Neural cell (in vitro differentiated cells): ENCODE measurements at regions not wholly inside any gene's neighbourhood (a gene's known extent, or its start where the extent isn't known, plus 50 kb on each side); places are given as distances from the start of the nearest gene placed in this dataset.

Experiments used
- H2AFZ ChIP-seq: fragments of 200-600, 300-800 bp; sonication (generic), shearing (Covaris generic); 2 replicates; pipeline ENCODE4 v1.6.0; 2014; ENCODE audit warnings: low read depth, mild to moderate bottlenecking, antibody characterized with exemption, low read length, moderate library complexity
- H3F3A ChIP-seq: fragments of 200-600 bp; shearing (Covaris generic); 2 replicates; pipeline ENCODE4 v1.6.1; 2016; ENCODE audit warnings: mild to moderate bottlenecking, moderate library complexity, mixed read lengths, antibody characterized with exemption, low read length; ENCODE audit not compliant: insufficient read depth, poor library complexity, severe bottlenecking
- H3K27ac ChIP-seq: fragments of 200-600, 300-800 bp; sonication (generic), shearing (Covaris generic); 2 replicates; pipeline ENCODE4 v1.5.1; 2014; ENCODE audit warnings: mild to moderate bottlenecking, low read length, moderate library complexity
- H3K27me3 ChIP-seq: fragments of 300-800, 200-600 bp; sonication (generic), shearing (Covaris generic); 2 replicates; pipeline ENCODE4 v1.6.0; 2014; ENCODE audit warnings: mild to moderate bottlenecking, low read depth, low read length, moderate library complexity; ENCODE audit not compliant: insufficient read depth
- H3K36me3 ChIP-seq: fragments of 300-800, 200-600 bp; sonication (generic), shearing (Covaris generic); 2 replicates; pipeline ENCODE4 v1.5.1; 2014; ENCODE audit warnings: mild to moderate bottlenecking, antibody characterized with exemption, low read length, moderate library complexity; ENCODE audit not compliant: insufficient read depth
- H3K4me2 ChIP-seq: fragments of 300-800, 200-600 bp; sonication (generic), shearing (Covaris generic); 2 replicates; pipeline ENCODE4 v1.6.0; 2014; ENCODE audit warnings: mild to moderate bottlenecking, low read length
- H3K4me3 ChIP-seq: fragments of 300-800, 200-600 bp; sonication (generic), shearing (Covaris generic); 2 replicates; pipeline ENCODE4 v1.5.1; 2014; ENCODE audit warnings: mild to moderate bottlenecking, low read length, moderate library complexity
- H3K79me2 ChIP-seq: fragments of 200-600 bp; shearing (Covaris generic); replicated peaks from 2 replicates; pipeline ENCODE4 v1.6.0; 2014; ENCODE audit warnings: mild to moderate bottlenecking, low read length, moderate library complexity; ENCODE audit not compliant: insufficient read depth
- H3K9ac ChIP-seq: fragments of 300-800, 200-600 bp; sonication (generic), shearing (Covaris generic); 2 replicates; pipeline ENCODE4 v1.6.1; 2016; ENCODE audit warnings: mild to moderate bottlenecking, low read length, mixed read lengths
- H3K9me2 ChIP-seq: fragments of 200-600 bp; shearing (Covaris generic); 2 replicates; pipeline ENCODE4 v1.6.1; 2016; ENCODE audit warnings: mild to moderate bottlenecking, low read length, mixed read lengths; ENCODE audit not compliant: insufficient read depth
- H3K9me3 ChIP-seq: fragments of 200-600, 300-800 bp; sonication (generic), shearing (Covaris generic); 2 replicates; pipeline ENCODE4 v1.6.1; 2016; ENCODE audit warnings: mild to moderate bottlenecking, mixed run types, low read length, moderate library complexity, mixed read lengths
- H4K20me1 ChIP-seq: fragments of 200-600 bp; shearing (Covaris generic); 2 replicates; pipeline ENCODE4 v1.6.1; 2016; ENCODE audit warnings: mild to moderate bottlenecking, mixed run types; ENCODE audit not compliant: insufficient read depth
- EP300 ChIP-seq: fragments of 450-650 bp; conservative IDR thresholded peaks from 2 replicates; pipeline ENCODE4 v1.6.1; 2014; ENCODE audit warnings: antibody characterized with exemption, mild to moderate bottlenecking, moderate library complexity; ENCODE audit not compliant: poor library complexity, severe bottlenecking
- EZH2 ChIP-seq: fragments of 200-600, 300-800 bp; shearing (Covaris generic), sonication (generic); IDR thresholded peaks from 2 replicates; pipeline ENCODE4 v1.6.1; 2014; ENCODE audit warnings: antibody characterized with exemption, low read length, borderline replicate concordance, mild to moderate bottlenecking; ENCODE audit not compliant: insufficient read depth, poor library complexity, severe bottlenecking
- MXI1 ChIP-seq: fragments of 450-650 bp; conservative IDR thresholded peaks from 2 replicates; pipeline ENCODE4 v1.6.1; 2014; ENCODE audit warnings: antibody characterized with exemption, mild to moderate bottlenecking; ENCODE audit not compliant: poor library complexity, severe bottlenecking
- POLR2AphosphoS5 ChIP-seq: IDR thresholded peaks from 2 replicates; pipeline ENCODE4 v1.6.1; 2012
- RAD21 ChIP-seq: fragments of 450-650 bp; conservative IDR thresholded peaks from 2 replicates; pipeline ENCODE4 v1.6.1; 2014; ENCODE audit warnings: antibody characterized with exemption, mild to moderate bottlenecking, moderate library complexity
- SMC3 ChIP-seq: fragments of 450-650 bp; conservative IDR thresholded peaks from 2 replicates; pipeline ENCODE4 v1.6.1; 2014; ENCODE audit warnings: antibody characterized with exemption, mild to moderate bottlenecking, moderate library complexity; ENCODE audit not compliant: poor library complexity
- TAF1 ChIP-seq: IDR thresholded peaks from 2 replicates; pipeline ENCODE4 v1.6.1; 2012; ENCODE audit warnings: low read depth
- TF ChIP-seq, protein P1 (sequence below): fragments of 450-650 bp; IDR thresholded peaks from 2 replicates; pipeline ENCODE4 v1.5.1; 2014; ENCODE audit warnings: antibody characterized with exemption, mild to moderate bottlenecking, moderate library complexity; ENCODE audit not compliant: poor library complexity, severe bottlenecking
- TF ChIP-seq, protein P2 (sequence below): IDR thresholded peaks from 2 replicates; pipeline ENCODE4 v1.6.1; 2012; ENCODE audit warnings: borderline replicate concordance

DNA sequence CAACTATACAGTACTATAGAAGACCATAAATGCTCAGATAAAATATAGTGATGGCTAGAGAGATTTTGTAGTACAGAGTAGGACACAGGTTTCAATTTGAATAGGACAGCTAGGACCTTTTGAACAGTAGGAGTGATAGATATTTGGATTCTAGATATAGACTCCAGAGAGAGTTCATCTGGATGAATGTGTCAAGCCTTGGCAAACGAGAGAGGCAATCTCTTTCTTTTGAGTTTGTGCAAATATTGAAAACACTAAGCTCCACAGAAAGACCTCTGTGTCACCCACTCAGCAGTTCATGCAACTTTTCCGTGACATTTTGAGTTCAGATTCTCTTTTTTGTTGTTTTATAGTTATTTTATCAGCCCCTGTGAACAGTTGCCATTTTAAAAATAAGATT is 834.3 kb upstream of the COBL start:
- Histone ChIP-seq H3K79me2 (no peaks in the 10 kb centered on the region), H3F3A (no peaks in the 10 kb centered on the region), H2AFZ (no peak overlapping the region), H3K4me2 (no peak overlapping the region), H3K36me3 (no peaks in the 10 kb centered on the region), H3K9ac (no peak overlapping the region), H3K9me2 (no peaks in the 10 kb centered on the region), H3K4me3 (no peak overlapping the region), H3K27me3 (no peaks in the 10 kb centered on the region), H3K9me3 (no peaks in the 10 kb centered on the region), H4K20me1 (no peaks in the 10 kb centered on the region), H3K27ac (no peak overlapping the region)
- TF ChIP-seq EP300 (no peak), RAD21 (no peak), SMC3 (no peak), TAF1 (no peak), EZH2 (no peak), MXI1 (no peak), POLR2AphosphoS5 (no peak)
- TF ChIP-seq, protein P1, sequence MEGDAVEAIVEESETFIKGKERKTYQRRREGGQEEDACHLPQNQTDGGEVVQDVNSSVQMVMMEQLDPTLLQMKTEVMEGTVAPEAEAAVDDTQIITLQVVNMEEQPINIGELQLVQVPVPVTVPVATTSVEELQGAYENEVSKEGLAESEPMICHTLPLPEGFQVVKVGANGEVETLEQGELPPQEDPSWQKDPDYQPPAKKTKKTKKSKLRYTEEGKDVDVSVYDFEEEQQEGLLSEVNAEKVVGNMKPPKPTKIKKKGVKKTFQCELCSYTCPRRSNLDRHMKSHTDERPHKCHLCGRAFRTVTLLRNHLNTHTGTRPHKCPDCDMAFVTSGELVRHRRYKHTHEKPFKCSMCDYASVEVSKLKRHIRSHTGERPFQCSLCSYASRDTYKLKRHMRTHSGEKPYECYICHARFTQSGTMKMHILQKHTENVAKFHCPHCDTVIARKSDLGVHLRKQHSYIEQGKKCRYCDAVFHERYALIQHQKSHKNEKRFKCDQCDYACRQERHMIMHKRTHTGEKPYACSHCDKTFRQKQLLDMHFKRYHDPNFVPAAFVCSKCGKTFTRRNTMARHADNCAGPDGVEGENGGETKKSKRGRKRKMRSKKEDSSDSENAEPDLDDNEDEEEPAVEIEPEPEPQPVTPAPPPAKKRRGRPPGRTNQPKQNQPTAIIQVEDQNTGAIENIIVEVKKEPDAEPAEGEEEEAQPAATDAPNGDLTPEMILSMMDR: no peak
- TF ChIP-seq, protein P2, sequence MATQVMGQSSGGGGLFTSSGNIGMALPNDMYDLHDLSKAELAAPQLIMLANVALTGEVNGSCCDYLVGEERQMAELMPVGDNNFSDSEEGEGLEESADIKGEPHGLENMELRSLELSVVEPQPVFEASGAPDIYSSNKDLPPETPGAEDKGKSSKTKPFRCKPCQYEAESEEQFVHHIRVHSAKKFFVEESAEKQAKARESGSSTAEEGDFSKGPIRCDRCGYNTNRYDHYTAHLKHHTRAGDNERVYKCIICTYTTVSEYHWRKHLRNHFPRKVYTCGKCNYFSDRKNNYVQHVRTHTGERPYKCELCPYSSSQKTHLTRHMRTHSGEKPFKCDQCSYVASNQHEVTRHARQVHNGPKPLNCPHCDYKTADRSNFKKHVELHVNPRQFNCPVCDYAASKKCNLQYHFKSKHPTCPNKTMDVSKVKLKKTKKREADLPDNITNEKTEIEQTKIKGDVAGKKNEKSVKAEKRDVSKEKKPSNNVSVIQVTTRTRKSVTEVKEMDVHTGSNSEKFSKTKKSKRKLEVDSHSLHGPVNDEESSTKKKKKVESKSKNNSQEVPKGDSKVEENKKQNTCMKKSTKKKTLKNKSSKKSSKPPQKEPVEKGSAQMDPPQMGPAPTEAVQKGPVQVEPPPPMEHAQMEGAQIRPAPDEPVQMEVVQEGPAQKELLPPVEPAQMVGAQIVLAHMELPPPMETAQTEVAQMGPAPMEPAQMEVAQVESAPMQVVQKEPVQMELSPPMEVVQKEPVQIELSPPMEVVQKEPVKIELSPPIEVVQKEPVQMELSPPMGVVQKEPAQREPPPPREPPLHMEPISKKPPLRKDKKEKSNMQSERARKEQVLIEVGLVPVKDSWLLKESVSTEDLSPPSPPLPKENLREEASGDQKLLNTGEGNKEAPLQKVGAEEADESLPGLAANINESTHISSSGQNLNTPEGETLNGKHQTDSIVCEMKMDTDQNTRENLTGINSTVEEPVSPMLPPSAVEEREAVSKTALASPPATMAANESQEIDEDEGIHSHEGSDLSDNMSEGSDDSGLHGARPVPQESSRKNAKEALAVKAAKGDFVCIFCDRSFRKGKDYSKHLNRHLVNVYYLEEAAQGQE: no peak

DNA sequence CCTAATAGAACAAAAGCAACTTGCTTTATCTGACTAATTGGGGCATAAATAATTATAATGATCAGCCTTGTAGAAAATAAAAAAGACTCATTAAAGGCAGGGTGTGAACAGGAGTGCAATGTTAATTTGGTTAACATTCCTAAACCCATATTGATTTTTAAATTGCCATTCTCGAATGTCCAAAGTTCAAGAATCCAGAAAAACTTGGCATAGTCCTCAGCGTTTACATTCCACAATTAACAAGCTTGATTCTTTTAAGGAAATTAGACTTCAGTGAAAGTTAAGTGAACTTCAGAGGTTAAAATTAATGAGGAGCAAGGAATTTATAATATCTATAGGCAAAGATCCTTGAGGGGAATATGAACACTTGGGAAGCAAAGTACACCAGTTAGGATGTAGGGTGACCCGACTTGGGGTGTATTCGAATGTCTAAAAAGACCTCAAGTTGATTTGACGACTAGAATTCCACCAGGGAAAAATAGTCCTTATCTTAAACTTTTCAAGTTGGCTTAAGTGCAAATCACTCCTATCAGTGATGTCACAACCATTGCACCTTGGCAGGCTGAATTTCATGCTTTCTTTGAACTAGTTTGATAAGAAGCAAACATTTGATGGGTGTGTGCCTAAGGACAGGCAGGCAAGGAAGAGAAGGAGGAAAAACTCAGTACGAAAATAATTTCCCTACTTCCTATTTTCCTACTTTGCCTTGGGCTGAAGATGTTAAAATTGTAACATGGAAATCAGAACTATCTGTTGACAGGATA is 830.4 kb upstream of the COBL start:
- Histone ChIP-seq H2AFZ (no peak overlapping the region), H3K79me2 (no peaks in the 10 kb centered on the region), H4K20me1 (no peaks in the 10 kb centered on the region), H3F3A (no peaks in the 10 kb centered on the region), H3K4me3 (no peak overlapping the region), H3K9me3 (no peaks in the 10 kb centered on the region), H3K9ac (no peak overlapping the region), H3K9me2 (no peaks in the 10 kb centered on the region), H3K27me3 (no peaks in the 10 kb centered on the region), H3K4me2 (no peak overlapping the region), H3K27ac (no peak overlapping the region), H3K36me3 (no peaks in the 10 kb centered on the region)
- TF ChIP-seq MXI1 (no peak), EZH2 (no peak), RAD21 (no peak), POLR2AphosphoS5 (no peak), TAF1 (no peak), SMC3 (no peak), EP300 (no peak)
- TF ChIP-seq, protein P2: no peak
- TF ChIP-seq, protein P1: no peak
